Trophoblast cell (in vitro differentiated cells and primary cell): ENCODE measurements at regions not wholly inside any gene's neighbourhood (a gene's known extent, or its start where the extent isn't known, plus 50 kb on each side); places are given as distances from the start of the nearest gene placed in this dataset.
A peak's percentile ranks its signal among the peaks of the same experiment; 100 is the strongest.

ENCODE experiments used
- DNase-seq, 2 donors: peaks; one replicate each; pipeline ENCODE4 v3.0.0-alpha.2; 2016
- H2AFZ ChIP-seq: 2 replicates; pipeline ENCODE4 v1.6.1; 2013; ENCODE audit warnings: low read length, moderate library complexity, mild to moderate bottlenecking; ENCODE audit not compliant: insufficient read depth, poor library complexity
- H2AK5ac ChIP-seq: 2 replicates; pipeline ENCODE4 v1.6.1; 2013; ENCODE audit warnings: mild to moderate bottlenecking, low read length
- H2BK120ac ChIP-seq: 2 replicates; pipeline ENCODE4 v1.6.1; 2013; ENCODE audit warnings: low read length, mild to moderate bottlenecking, moderate library complexity; ENCODE audit not compliant: insufficient read depth, poor library complexity
- H2BK12ac ChIP-seq: 2 replicates; pipeline ENCODE4 v1.6.1; 2013; ENCODE audit warnings: mild to moderate bottlenecking, low read length, moderate library complexity
- H2BK5ac ChIP-seq: 2 replicates; pipeline ENCODE4 v1.6.1; 2013; ENCODE audit warnings: low read length, low read depth, moderate library complexity, mild to moderate bottlenecking; ENCODE audit not compliant: poor library complexity
- H3K14ac ChIP-seq: 2 replicates; pipeline ENCODE4 v1.6.1; 2013; ENCODE audit warnings: mild to moderate bottlenecking, low read length
- H3K18ac ChIP-seq: 2 replicates; pipeline ENCODE4 v1.6.1; 2013; ENCODE audit warnings: mild to moderate bottlenecking, low read length
- H3K23ac ChIP-seq: 2 replicates; pipeline ENCODE4 v1.6.1; 2013; ENCODE audit warnings: low read length
- H3K27ac ChIP-seq: 2 replicates; pipeline ENCODE4 v1.5.1; 2013; ENCODE audit warnings: low read depth, mild to moderate bottlenecking, inconsistent platforms, low read length, moderate library complexity
- H3K27me3 ChIP-seq: 2 replicates; pipeline ENCODE4 v1.6.1; 2013; ENCODE audit warnings: inconsistent platforms, mild to moderate bottlenecking, low read length, moderate library complexity; ENCODE audit not compliant: insufficient read depth
- H3K36me3 ChIP-seq, 2 experiments: 1 replicate in 1 of 2; 2 replicates in 1 of 2; pipeline ENCODE4 v1.6.1; 2013; ENCODE audit warnings: low read length in 2 of 2, mild to moderate bottlenecking in 2 of 2, moderate library complexity in 1 of 2; ENCODE audit not compliant: insufficient read depth in 2 of 2, control insufficient read depth in 1 of 2
- H3K4ac ChIP-seq: 2 replicates; pipeline ENCODE4 v1.6.1; 2013; ENCODE audit warnings: low read depth, mild to moderate bottlenecking, low read length, moderate library complexity
- H3K4me1 ChIP-seq, 2 experiments: 1 replicate in 1 of 2; 2 replicates in 1 of 2; pipeline ENCODE4 v1.6.1; 2013; ENCODE audit warnings: low read length in 2 of 2, mild to moderate bottlenecking in 2 of 2, moderate library complexity in 1 of 2; ENCODE audit not compliant: insufficient read depth in 2 of 2, control insufficient read depth in 1 of 2
- H3K4me2 ChIP-seq: 2 replicates; pipeline ENCODE4 v1.6.1; 2013; ENCODE audit warnings: inconsistent platforms, mild to moderate bottlenecking, low read length, moderate library complexity
- H3K4me3 ChIP-seq: 2 replicates; pipeline ENCODE4 v1.5.1; 2013; ENCODE audit warnings: mild to moderate bottlenecking, low read depth, low read length, inconsistent platforms
- H3K79me1 ChIP-seq: one replicate; pipeline ENCODE4 v1.6.1; 2013; ENCODE audit warnings: low read length
- H3K79me2 ChIP-seq: 2 replicates; pipeline ENCODE4 v1.6.1; 2013; ENCODE audit warnings: low read length, mild to moderate bottlenecking; ENCODE audit not compliant: control insufficient read depth, insufficient read depth, poor library complexity
- H3K9ac ChIP-seq: 2 replicates; pipeline ENCODE4 v1.6.1; 2013; ENCODE audit warnings: mild to moderate bottlenecking, low read length
- H3K9me3 ChIP-seq: 2 replicates; pipeline ENCODE4 v1.6.1; 2013; ENCODE audit warnings: low read depth, mild to moderate bottlenecking, control low read depth, inconsistent platforms, low read length; ENCODE audit not compliant: insufficient read depth
- H4K12ac ChIP-seq: 2 replicates; pipeline ENCODE4 v1.6.1; 2013; ENCODE audit warnings: low read depth, mild to moderate bottlenecking, low read length, moderate library complexity
- H4K8ac ChIP-seq: 2 replicates; pipeline ENCODE4 v1.6.1; 2013; ENCODE audit warnings: low read depth, mild to moderate bottlenecking, low read length, moderate library complexity
- H4K91ac ChIP-seq: one replicate; pipeline ENCODE4 v1.6.1; 2013; ENCODE audit warnings: low read depth, mild to moderate bottlenecking, low read length, moderate library complexity
- whole genome bisulfite sequencing: extraction: QIAGEN DNeasy Blood & Tissue Kit; methylation state at CpG from one replicate; pipeline ENCODE4 v1.1.7; 2013; ENCODE audit warnings: missing lambda C conversion rate; ENCODE audit not compliant: insufficient read length, insufficient coverage; ENCODE audit errors: extremely low coverage; 5-methylcytosine and 5-hydroxymethylcytosine counted together

- no peak overlapping the region for H3K4ac ChIP-seq
- no peak overlapping the region for H3K4me3 ChIP-seq
- no peak overlapping the region for H3K14ac ChIP-seq
- H3K27me3 ChIP-seq = no peaks in the 10 kb centered on the region
- H2BK120ac ChIP-seq = no peak overlapping the region
- H3K27ac ChIP-seq = no peak overlapping the region
- no peaks in the 10 kb centered on the region for H3K9me3 ChIP-seq
- no peak for DNase-seq
- no peak overlapping the region for H3K18ac ChIP-seq
- H3K9ac ChIP-seq = no peak overlapping the region
- H4K91ac ChIP-seq = no peak overlapping the region
- peaks cover 18% of the 10 kb centered on the region for H3K79me1 ChIP-seq
- H3K36me3 ChIP-seq = no peaks in the 10 kb centered on the region
- H3K4me1 ChIP-seq = peaks cover 15 to 22% of the 10 kb centered on the region in 2 experiments
- no peak overlapping the region for H2BK5ac ChIP-seq
- no peak overlapping the region for H2BK12ac ChIP-seq
- H2AK5ac ChIP-seq = no peak overlapping the region
- no peak overlapping the region for H2AFZ ChIP-seq
- no peak overlapping the region for H3K4me2 ChIP-seq
- H4K12ac ChIP-seq = no peak overlapping the region
- no peak overlapping the region for H3K23ac ChIP-seq
- H4K8ac ChIP-seq = no peak overlapping the region
- H3K79me2 ChIP-seq = peaks cover 4% of the 10 kb centered on the region
- no CpG with 5 or more reads among the region's 2 CpGs for WGBS
Observed at GRCh38 chr16:65281586-65281985, 159.7 kb upstream of the CDH11 start.

- Histone ChIP-seq H3K27me3 (no peaks in the 10 kb centered on the region), H3K4me3 (no peak overlapping the region), H3K27ac (peak overlapping the region; percentile 51), H4K8ac (peak overlapping the region; percentile 1), H2BK12ac (peak overlapping the region; percentile 9), H2AFZ (no peak overlapping the region), H3K18ac (peak overlapping the region; percentile 33), H3K23ac (no peak overlapping the region), H3K4ac (no peak overlapping the region), H3K4me2 (no peak overlapping the region), H3K36me3 (no peaks in the 10 kb centered on the region), H3K4me1 (peaks cover 15 to 22% of the 10 kb centered on the region in 2 experiments), H2BK5ac (peak overlapping the region; percentile 77), H2BK120ac (peak overlapping the region; percentile 6), H4K91ac (peak overlapping the region; percentile 41), H3K9ac (no peak overlapping the region), H3K14ac (peak overlapping the region; percentile 5), H2AK5ac (no peak overlapping the region), H3K79me2 (peaks cover 4% of the 10 kb centered on the region), H3K9me3 (no peaks in the 10 kb centered on the region), H3K79me1 (peaks cover 17% of the 10 kb centered on the region), H4K12ac (no peak overlapping the region)
- no peak for DNase-seq
- WGBS = no CpG with 5 or more reads among the region's 8 CpGs
Observed at GRCh38 chr16:65280845-65281512, 159.1 kb upstream of the CDH11 start.

DNA sequence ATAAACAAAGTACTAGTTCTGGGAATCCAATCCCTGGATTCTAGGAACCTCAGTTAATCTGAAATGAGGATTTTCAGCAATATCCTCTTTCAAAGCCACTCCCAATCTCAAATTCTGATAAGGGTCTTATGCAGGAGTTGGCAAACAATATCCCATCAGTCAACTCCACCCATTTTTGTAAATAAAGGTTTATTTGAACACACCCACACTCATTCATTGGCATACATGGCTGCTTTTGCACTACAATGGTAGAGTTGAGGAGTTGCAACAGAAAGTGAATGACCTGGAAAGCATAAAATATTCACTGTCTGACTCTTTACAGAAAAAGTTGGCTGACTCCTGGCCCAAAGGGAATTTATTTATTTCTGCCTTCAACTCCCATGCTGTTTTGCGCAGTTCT lies 157.7 kb upstream of the CDH11 start:
- H2BK5ac ChIP-seq = no peak overlapping the region
- DNase-seq = no peak
- no peak overlapping the region for H3K4ac ChIP-seq
- H4K8ac ChIP-seq = no peak overlapping the region
- no peak overlapping the region for H3K9ac ChIP-seq
- no peak overlapping the region for H4K91ac ChIP-seq
- no peak overlapping the region for H3K4me2 ChIP-seq
- H3K79me2 ChIP-seq = peaks cover 4% of the 10 kb centered on the region
- H4K12ac ChIP-seq = no peak overlapping the region
- H3K27me3 ChIP-seq = no peaks in the 10 kb centered on the region
- whole genome bisulfite sequencing = no CpG with 5 or more reads among the region's 1 CpG
- H3K36me3 ChIP-seq = no peaks in the 10 kb centered on the region
- H3K18ac ChIP-seq = no peak overlapping the region
- H2BK12ac ChIP-seq = no peak overlapping the region
- H2AFZ ChIP-seq = no peak overlapping the region
- no peak overlapping the region for H3K27ac ChIP-seq
- no peak overlapping the region for H2AK5ac ChIP-seq
- H3K23ac ChIP-seq = no peak overlapping the region
- no peak overlapping the region for H3K14ac ChIP-seq
- peaks cover 9 to 17% of the 10 kb centered on the region in 2 experiments for H3K4me1 ChIP-seq
- H2BK120ac ChIP-seq = no peak overlapping the region
- peaks cover 12% of the 10 kb centered on the region for H3K79me1 ChIP-seq
- H3K9me3 ChIP-seq = no peaks in the 10 kb centered on the region
- H3K4me3 ChIP-seq = no peak overlapping the region

DNA sequence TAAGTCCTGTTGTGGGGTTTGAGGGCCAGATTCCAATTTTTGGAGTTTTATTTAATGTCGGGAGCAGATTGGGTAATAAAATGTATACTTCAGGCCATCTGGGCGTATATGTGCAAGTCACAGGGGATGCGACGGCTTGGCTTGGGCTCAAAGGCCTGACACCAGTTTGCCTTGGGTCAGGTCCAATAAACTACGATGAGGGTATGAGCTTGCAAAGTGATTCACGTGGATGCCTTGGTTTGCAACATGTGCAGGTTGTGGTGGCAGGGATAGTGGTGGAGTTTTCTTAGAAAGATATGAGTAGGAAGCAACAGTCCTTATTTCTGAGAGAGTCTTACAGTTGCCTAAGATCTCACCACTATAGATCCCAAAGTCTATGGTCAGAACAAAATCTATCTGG lies 157.0 kb upstream of the CDH11 start:
- peaks cover 2% of the 10 kb centered on the region for H3K79me2 ChIP-seq
- no peak overlapping the region for H4K12ac ChIP-seq
- no peak overlapping the region for H3K27ac ChIP-seq
- no peak overlapping the region for H3K9ac ChIP-seq
- H3K23ac ChIP-seq = no peak overlapping the region
- H2AK5ac ChIP-seq = no peak overlapping the region
- no peak overlapping the region for H3K4me2 ChIP-seq
- no CpG with 5 or more reads among the region's 6 CpGs for WGBS
- no peaks in the 10 kb centered on the region for H3K9me3 ChIP-seq
- DNase-seq = no peak
- H4K8ac ChIP-seq = no peak overlapping the region
- no peak overlapping the region for H4K91ac ChIP-seq
- H3K4ac ChIP-seq = no peak overlapping the region
- no peak overlapping the region for H2BK12ac ChIP-seq
- no peak overlapping the region for H3K18ac ChIP-seq
- H3K14ac ChIP-seq = no peak overlapping the region
- peaks cover 7 to 11% of the 10 kb centered on the region in 2 experiments for H3K4me1 ChIP-seq
- peaks cover 5% of the 10 kb centered on the region for H3K79me1 ChIP-seq
- H2BK120ac ChIP-seq = no peak overlapping the region
- no peak overlapping the region for H2BK5ac ChIP-seq
- H3K27me3 ChIP-seq = no peaks in the 10 kb centered on the region
- H3K4me3 ChIP-seq = no peak overlapping the region
- H2AFZ ChIP-seq = no peak overlapping the region
- H3K36me3 ChIP-seq = no peaks in the 10 kb centered on the region
